ENCODE measurements at regions not wholly inside any gene's neighbourhood (a gene's known extent, or its start where the extent isn't known, plus 50 kb on each side); places are given as distances from the start of the nearest gene placed in this dataset.
"Not testable (repeated sequence)": the region's sequence is repeated elsewhere in the genome, so short reads cannot be mapped to it uniquely, and the experiment has no call there.

DNA sequence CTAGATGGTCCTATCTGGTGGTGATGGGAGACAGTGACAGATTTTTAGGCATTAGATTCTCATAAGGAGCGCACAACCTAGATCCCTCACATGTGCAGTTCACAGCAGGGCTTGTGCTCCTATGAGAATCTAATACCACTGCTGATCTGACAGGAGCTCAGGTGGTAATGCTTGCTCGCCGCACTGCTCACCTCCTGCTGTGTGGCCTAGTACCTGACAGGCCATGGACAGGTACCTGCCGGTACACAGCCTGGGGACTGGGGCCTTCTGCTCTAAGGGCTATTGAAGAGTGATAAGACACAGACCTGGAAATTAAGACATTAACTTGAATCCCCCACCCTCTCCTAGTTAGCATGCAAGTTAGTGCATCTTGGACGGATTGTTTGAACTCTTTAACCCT is 64.4 kb downstream of the KLRB1 start:
- H3K4me3 Mint-ChIP-seq; H3K36me3 Mint-ChIP-seq (ENCODE audit: low read depth); H3K27ac Mint-ChIP-seq; DNase-seq; H3K9me3 Mint-ChIP-seq; H3K27me3 Mint-ChIP-seq (ENCODE audit: insufficient read depth); H3K4me1 Mint-ChIP-seq (ENCODE audit: low read depth): not testable (repeated sequence)

DNA sequence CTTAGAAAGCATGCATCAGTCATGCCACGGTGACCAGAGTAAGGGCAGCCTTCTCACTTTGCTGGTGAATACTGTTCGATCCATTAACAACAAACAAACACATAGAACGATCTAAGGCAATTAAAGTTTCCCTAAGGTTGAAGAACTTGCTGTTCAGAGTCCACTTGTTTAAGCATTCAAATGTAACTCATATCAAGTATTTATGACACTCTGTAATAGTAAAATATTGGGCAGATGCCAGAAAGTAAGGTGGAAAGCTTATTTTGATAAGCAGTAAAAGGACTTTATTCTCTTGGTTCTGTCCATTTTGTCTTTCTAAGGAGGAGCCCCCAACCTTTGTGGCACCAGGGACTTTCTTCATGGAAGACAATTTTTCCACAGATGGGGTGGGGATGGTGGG is 64.9 kb downstream of the KLRB1 start:
- H3K9me3 Mint-ChIP-seq; H3K27me3 Mint-ChIP-seq (ENCODE audit: insufficient read depth); H3K27ac Mint-ChIP-seq; H3K4me1 Mint-ChIP-seq (ENCODE audit: low read depth); H3K4me3 Mint-ChIP-seq; H3K36me3 Mint-ChIP-seq (ENCODE audit: low read depth); DNase-seq: not testable (repeated sequence)

GRCh38 chr12:9515925-9516324 is 91.8 kb downstream of the KLRB1 start:
- not testable (repeated sequence) for H3K27ac Mint-ChIP-seq; H3K36me3 Mint-ChIP-seq (ENCODE audit: low read depth); H3K4me3 Mint-ChIP-seq; DNase-seq; H3K9me3 Mint-ChIP-seq; H3K4me1 Mint-ChIP-seq (ENCODE audit: low read depth); H3K27me3 Mint-ChIP-seq (ENCODE audit: insufficient read depth)

- H3K9me3 Mint-ChIP-seq; H3K36me3 Mint-ChIP-seq (ENCODE audit: low read depth); DNase-seq; H3K4me3 Mint-ChIP-seq; H3K27me3 Mint-ChIP-seq (ENCODE audit: insufficient read depth); H3K4me1 Mint-ChIP-seq (ENCODE audit: low read depth); H3K27ac Mint-ChIP-seq: not testable (repeated sequence)
Measured at GRCh38 chr12:9512695-9513094, 95.0 kb downstream of the KLRB1 start.

DNA sequence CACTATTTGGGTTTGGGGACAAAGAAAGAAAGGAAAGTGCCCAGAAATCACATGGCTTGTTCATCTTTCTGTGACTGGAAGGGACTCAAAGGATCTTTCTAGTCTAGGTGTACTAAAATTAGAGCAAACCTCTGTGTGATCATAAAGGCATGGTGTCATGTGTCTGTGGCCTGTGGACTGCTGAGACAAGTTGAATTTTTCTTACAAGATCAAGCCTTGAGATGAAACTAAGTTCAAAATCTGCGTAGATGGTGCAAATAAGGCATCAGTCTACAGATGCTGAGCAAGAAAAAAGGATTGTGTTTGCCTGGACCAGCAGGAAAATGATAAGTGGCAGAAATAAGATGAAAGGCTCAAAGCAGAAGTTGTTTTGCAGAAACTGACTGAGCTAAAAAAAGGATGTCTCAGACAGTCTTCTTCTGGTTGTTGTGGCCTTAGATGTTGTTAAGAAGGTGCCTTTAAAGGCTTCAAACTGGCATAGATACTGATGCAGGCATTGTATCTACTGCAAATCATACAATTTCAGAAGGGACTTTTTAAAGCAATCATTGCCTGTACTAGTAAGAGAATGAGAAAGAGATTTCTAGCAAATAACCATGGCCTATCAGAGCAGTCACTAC is 97.2 kb downstream of the KLRB1 start:
- not testable (repeated sequence) for H3K36me3 Mint-ChIP-seq (ENCODE audit: low read depth); DNase-seq; H3K27ac Mint-ChIP-seq; H3K4me1 Mint-ChIP-seq (ENCODE audit: low read depth); H3K4me3 Mint-ChIP-seq; H3K27me3 Mint-ChIP-seq (ENCODE audit: insufficient read depth); H3K9me3 Mint-ChIP-seq

DNA sequence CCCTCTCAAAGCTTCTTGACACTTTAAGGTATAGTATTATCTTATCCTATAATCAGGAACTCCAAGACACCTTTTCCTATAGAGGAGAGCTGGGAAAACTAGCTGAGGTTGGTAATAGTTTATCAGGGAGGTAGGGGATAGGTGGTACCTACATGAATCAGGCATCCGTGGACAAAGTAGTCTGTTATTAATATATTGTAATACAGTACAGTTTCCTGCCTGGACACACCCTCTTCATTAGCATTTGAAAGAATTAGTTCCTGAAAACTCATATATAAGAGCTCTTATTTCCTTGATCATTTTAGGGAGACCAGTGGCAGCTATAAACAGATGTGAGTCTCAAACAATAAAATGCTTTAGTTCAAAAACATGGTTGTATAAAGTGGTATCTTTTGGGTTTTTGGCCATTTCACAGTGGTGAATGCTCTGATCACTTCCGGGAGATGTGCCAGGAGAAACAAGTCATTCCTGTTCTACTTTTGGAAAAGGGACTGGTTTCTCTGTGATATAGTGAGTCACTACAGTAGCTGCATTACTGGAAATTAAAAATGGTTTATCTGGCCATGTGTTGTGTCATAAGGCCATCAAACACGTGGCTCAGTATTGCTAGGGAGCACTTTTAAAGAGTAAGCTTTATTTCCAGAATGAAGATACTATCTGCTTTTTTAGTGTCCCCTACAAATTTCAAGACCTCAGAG is 98.1 kb downstream of the KLRB1 start:
- Mint-ChIP-seq H3K27ac (no peak overlapping the region), H3K9me3 (no peaks in the 10 kb centered on the region), H3K36me3 (ENCODE audit: low read depth) (no peaks in the 10 kb centered on the region), H3K27me3 (ENCODE audit: insufficient read depth) (no peaks in the 10 kb centered on the region), H3K4me1 (ENCODE audit: low read depth) (no peaks in the 10 kb centered on the region), H3K4me3 (no peak overlapping the region)
- TF ChIP-seq CTCF (IDR thresholded peaks at IDR 0.05) = no peak
- no peak for DNase-seq

DNA sequence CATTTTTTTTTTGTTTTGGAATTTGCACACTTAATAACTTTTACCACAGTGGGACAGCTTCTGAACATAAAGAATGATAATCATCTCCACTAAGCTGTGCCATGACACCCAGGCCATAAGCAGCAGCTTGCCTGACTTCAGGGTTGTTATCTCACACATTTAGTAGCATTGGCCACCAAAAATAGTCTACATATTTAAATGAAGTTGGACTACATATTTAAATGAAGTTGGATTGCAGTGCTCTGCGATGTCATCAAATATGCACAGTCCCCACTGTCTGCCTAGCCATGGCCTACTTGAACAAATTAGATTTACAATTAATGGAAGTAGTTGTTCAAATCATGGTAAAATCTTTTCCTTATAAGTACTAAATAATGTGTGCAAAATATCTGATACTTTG is 101.0 kb downstream of the KLRB1 start:
- no peak for DNase-seq
- Mint-ChIP-seq H3K9me3 (no peaks in the 10 kb centered on the region), H3K4me3 (no peak overlapping the region), H3K27me3 (ENCODE audit: insufficient read depth) (no peaks in the 10 kb centered on the region), H3K27ac (no peak overlapping the region), H3K36me3 (ENCODE audit: low read depth) (no peaks in the 10 kb centered on the region), H3K4me1 (ENCODE audit: low read depth) (no peaks in the 10 kb centered on the region)
- no peak for TF ChIP-seq CTCF (IDR thresholded peaks at IDR 0.05)

DNA sequence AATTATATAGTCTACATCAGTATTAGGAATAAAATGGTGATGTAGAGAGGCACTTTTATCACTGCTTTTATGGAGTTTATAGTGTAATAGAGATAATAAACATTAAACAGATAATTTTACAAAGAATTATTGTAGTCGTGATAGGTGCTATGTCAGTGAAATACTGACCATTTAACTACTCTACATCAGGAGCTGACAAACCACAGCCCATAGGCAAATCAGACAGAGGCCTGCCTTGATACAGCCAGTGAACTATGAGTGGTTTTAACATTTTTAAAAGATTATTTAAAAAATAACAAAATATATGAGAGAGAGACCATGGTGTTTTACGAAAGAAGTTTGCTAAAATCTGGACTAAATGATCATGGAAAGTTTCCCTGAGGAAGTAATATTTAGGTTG is 104.3 kb downstream of the KLRB1 start:
- H3K4me1 Mint-ChIP-seq (ENCODE audit: low read depth); H3K9me3 Mint-ChIP-seq; DNase-seq; H3K27ac Mint-ChIP-seq; H3K36me3 Mint-ChIP-seq (ENCODE audit: low read depth); H3K4me3 Mint-ChIP-seq; H3K27me3 Mint-ChIP-seq (ENCODE audit: insufficient read depth): not testable (repeated sequence)

DNA sequence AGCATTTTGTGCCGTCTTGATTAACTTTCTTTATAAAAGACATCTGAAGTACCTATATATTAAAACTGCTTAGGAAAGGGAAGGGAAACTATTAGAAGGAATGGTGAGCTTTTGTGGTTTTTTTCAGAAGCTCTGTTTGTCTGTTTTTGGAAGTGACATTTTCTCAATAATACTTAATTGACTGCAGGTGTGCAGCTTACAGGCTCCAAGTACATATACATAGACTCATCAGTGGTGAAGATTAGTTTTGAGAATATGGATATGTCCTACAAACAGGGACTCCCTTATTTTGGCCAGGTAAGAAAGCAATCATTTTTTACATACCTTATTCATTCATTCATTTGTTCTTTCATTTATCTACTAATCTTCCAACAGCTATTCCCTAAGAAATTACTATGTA is 104.9 kb downstream of the KLRB1 start:
- H3K9me3 Mint-ChIP-seq; DNase-seq; H3K4me1 Mint-ChIP-seq (ENCODE audit: low read depth): not testable (repeated sequence)

GRCh38 chr12:9493325-9493724 is 114.4 kb downstream of the KLRB1 start:
- not testable (repeated sequence) for H3K4me1 Mint-ChIP-seq (ENCODE audit: low read depth); H3K4me3 Mint-ChIP-seq; H3K27me3 Mint-ChIP-seq (ENCODE audit: insufficient read depth); DNase-seq; H3K36me3 Mint-ChIP-seq (ENCODE audit: low read depth); H3K27ac Mint-ChIP-seq; H3K9me3 Mint-ChIP-seq

More for the DNA sequence above, 104.9 kb downstream of the KLRB1 start:
- not testable (repeated sequence) for H3K4me3 Mint-ChIP-seq; H3K36me3 Mint-ChIP-seq (ENCODE audit: low read depth); H3K27ac Mint-ChIP-seq; H3K27me3 Mint-ChIP-seq (ENCODE audit: insufficient read depth)

DNA sequence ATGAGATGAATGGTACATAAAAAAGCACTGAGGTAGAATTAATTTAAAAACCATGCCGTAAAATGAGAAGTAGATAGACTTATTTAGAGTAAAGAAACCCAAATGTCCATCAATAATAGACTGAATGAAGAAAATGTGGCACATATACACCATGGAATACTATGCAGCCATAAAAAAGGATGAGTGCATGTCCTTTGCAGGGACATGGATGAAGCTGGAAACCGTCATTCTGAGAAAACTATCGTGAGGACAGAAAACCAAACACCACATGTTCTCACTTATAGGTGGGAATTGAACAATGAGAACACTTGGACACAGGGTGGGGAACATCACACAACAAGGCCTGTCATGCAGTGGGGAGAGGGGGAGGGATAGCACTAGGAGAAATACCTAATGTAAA is 126.4 kb downstream of the KLRB1 start:
- H3K4me3 Mint-ChIP-seq = not testable (repeated sequence)

DNA sequence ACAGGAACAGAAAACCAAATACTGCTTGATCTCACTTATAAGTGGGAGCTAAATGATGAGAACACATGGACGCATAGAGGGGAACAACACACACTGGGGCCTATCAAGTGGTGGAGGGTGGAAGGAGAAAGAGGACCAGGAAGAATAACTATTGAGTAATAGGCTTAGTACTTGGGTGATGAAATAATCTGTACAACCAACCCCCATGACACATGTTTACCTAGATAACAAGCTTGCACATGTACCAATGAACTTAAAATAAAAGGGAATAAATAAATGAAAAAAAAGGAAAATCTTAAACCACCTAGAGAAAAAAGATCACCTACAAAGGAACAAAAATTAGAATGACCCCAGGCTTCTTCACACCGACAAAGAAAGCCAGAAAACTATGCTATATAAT is 133.5 kb downstream of the KLRB1 start:
- not testable (repeated sequence) for H3K4me1 Mint-ChIP-seq (ENCODE audit: low read depth); H3K4me3 Mint-ChIP-seq; H3K9me3 Mint-ChIP-seq; DNase-seq; H3K36me3 Mint-ChIP-seq (ENCODE audit: low read depth); H3K27ac Mint-ChIP-seq; H3K27me3 Mint-ChIP-seq (ENCODE audit: insufficient read depth)

More for the DNA sequence above, 126.4 kb downstream of the KLRB1 start:
- H3K4me1 Mint-ChIP-seq (ENCODE audit: low read depth); H3K9me3 Mint-ChIP-seq; H3K27me3 Mint-ChIP-seq (ENCODE audit: insufficient read depth); H3K36me3 Mint-ChIP-seq (ENCODE audit: low read depth); H3K27ac Mint-ChIP-seq; DNase-seq: not testable (repeated sequence)
